ENCODE measurements at regions not wholly inside any gene's neighbourhood (a gene's known extent, or its start where the extent isn't known, plus 50 kb on each side); places are given as distances from the start of the nearest gene placed in this dataset.

DNA sequence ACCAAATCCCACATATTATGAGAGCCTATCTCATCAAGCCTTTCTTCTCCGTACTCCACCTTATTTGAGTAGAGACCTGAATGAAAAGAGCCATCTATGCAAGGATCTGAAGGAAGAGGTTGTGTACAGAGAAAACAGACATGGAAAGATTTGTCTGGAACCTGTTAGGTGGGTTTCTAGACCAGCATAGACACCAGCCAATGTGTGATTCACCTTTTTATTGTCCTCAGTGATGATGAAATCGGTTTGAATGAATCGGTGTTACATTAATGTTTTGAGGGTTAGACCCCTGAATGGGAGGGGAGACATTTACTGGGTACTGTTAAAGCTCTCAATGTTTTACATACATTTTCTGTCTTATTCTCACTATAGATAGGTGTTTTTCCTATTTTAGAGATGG lies 223.6 kb downstream of the NMUR2 start:
- Mint-ChIP-seq H3K27me3 (ENCODE audit: insufficient read depth, unreplicated experiment) (peaks cover 10% of the 10 kb centered on the region), H3K4me1 (ENCODE audit: insufficient read depth, unreplicated experiment) (no peaks in the 10 kb centered on the region), H3K4me3 (ENCODE audit: unreplicated experiment) (no peak overlapping the region), H3K36me3 (ENCODE audit: insufficient read depth, unreplicated experiment) (no peaks in the 10 kb centered on the region), H3K27ac (ENCODE audit: low read depth, unreplicated experiment) (no peak overlapping the region), H3K9me3 (ENCODE audit: unreplicated experiment) (peaks cover 6% of the 10 kb centered on the region)
- no TSS peak for BruUV-seq (replicated peaks)
- ChIA-PET POLR2A (interaction anchor here (0.5 kb wide), 1 partner anchor 10 kb away, joined by 3 read pairs; no protein-coding TSS in a partner anchor), CTCF (interaction anchor here (0.9 to 1.2 kb wide), 2 partner anchors 38 to 334 kb away, joined by 3 read pairs; no protein-coding TSS in a partner anchor)
- DNase-seq (ENCODE audit: unreplicated experiment): no peak
- intact Hi-C loops (cut with micrococcal nuclease): no loop called here
- TF ChIP-seq, protein P1, sequence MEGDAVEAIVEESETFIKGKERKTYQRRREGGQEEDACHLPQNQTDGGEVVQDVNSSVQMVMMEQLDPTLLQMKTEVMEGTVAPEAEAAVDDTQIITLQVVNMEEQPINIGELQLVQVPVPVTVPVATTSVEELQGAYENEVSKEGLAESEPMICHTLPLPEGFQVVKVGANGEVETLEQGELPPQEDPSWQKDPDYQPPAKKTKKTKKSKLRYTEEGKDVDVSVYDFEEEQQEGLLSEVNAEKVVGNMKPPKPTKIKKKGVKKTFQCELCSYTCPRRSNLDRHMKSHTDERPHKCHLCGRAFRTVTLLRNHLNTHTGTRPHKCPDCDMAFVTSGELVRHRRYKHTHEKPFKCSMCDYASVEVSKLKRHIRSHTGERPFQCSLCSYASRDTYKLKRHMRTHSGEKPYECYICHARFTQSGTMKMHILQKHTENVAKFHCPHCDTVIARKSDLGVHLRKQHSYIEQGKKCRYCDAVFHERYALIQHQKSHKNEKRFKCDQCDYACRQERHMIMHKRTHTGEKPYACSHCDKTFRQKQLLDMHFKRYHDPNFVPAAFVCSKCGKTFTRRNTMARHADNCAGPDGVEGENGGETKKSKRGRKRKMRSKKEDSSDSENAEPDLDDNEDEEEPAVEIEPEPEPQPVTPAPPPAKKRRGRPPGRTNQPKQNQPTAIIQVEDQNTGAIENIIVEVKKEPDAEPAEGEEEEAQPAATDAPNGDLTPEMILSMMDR (IDR thresholded peaks at IDR 0.05; ENCODE audit: unreplicated experiment): no peak

DNA sequence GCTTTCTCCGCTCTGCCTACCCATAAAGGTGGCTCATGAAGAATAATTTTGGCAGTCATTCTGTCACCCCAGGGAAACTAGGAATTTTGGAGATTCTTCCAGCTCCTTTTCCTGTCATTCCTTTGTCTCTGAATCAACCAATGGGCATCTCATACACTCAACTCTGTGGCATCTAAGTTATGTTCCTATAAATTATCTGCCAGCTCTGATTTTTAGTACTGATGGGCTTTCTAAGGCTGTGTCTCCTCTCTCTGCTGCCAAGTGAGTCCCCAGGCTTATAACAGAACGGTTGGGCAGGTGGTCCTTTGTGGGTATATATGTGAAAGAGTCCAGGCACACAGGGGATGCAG lies 226.8 kb downstream of the NMUR2 start:
- TF ChIP-seq, protein P1 (IDR thresholded peaks at IDR 0.05; ENCODE audit: unreplicated experiment): no peak
- H3K36me3 Mint-ChIP-seq (ENCODE audit: insufficient read depth, unreplicated experiment): no peaks in the 10 kb centered on the region
- H3K4me1 Mint-ChIP-seq (ENCODE audit: insufficient read depth, unreplicated experiment): no peaks in the 10 kb centered on the region
- BruUV-seq (replicated peaks): no TSS peak
- no peak overlapping the region for H3K27ac Mint-ChIP-seq (ENCODE audit: low read depth, unreplicated experiment)
- peaks cover 18% of the 10 kb centered on the region for H3K27me3 Mint-ChIP-seq (ENCODE audit: insufficient read depth, unreplicated experiment)
- ChIA-PET POLR2A (no interaction called here), CTCF (no interaction called here)
- no peak overlapping the region for H3K4me3 Mint-ChIP-seq (ENCODE audit: unreplicated experiment)
- DNase-seq (ENCODE audit: unreplicated experiment): no peak
- H3K9me3 Mint-ChIP-seq (ENCODE audit: unreplicated experiment): no peaks in the 10 kb centered on the region
- intact Hi-C loops (cut with micrococcal nuclease): no loop called here

DNA sequence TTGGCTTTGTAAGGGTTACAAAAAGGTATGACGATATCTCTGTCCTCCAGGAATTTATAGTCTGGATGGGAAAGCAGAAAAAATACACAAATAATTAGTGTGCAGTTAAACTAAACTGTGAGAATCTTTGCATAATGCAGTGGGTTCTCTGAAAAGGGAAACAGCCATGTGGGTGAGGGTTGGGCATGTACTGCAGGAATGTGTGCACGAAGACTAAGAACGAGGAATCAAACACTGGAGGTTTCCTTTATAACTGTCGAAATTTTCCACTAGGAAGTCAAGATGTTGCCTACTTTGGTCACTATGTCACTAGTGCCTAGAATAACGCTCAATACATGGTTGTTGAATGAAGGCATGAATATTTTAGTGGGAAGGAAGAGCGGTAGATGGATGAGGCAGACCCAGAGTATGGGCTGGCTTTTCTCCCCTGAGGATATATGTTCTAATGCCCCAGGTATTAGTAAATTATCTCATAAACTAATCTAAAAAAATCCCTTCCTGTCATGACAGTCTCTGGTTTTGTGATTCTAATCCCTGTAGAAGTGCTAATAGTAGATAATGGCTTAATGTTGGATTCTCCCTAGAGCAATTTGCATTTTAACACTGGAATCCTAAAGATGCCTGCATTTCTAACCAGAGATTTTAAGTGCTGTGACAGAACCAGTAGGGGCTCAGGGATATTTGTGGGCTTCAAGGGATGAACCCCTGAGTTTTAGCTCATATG lies 227.3 kb downstream of the NMUR2 start:
- POLR2A ChIA-PET: no interaction called here
- intact Hi-C loops (cut with micrococcal nuclease): no loop called here
- Mint-ChIP-seq H3K27me3 (ENCODE audit: insufficient read depth, unreplicated experiment) (peaks cover 23% of the 10 kb centered on the region), H3K9me3 (ENCODE audit: unreplicated experiment) (no peaks in the 10 kb centered on the region), H3K36me3 (ENCODE audit: insufficient read depth, unreplicated experiment) (no peaks in the 10 kb centered on the region), H3K4me3 (ENCODE audit: unreplicated experiment) (no peak overlapping the region), H3K4me1 (ENCODE audit: insufficient read depth, unreplicated experiment) (no peaks in the 10 kb centered on the region), H3K27ac (ENCODE audit: low read depth, unreplicated experiment) (no peak overlapping the region)
- TF ChIP-seq, protein P1 (IDR thresholded peaks at IDR 0.05; ENCODE audit: unreplicated experiment): no peak
- no TSS peak for BruUV-seq (replicated peaks)
- CTCF ChIA-PET: no interaction called here
- no peak for DNase-seq (ENCODE audit: unreplicated experiment)

DNA sequence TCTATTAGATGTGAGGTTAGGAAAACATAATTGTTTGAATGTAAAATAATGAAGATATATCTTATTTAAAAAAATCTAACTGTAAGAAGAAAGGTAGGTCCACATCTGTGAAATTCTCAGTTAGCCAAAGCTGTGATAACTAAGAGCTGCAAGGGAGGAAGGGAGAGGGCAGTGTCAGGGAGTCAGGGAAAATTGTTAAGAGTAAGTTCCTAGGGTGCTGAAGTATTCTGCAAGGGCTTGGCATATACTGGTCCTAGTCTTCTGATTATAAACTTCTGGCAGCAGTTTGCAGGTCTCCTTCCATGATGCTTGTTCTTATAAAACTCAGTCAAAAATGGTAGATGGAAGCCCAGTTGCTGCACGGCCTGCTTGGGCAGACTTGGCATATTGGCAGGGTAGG lies 233.2 kb downstream of the NMUR2 start:
- intact Hi-C loops (cut with micrococcal nuclease): no loop called here
- no peak for DNase-seq (ENCODE audit: unreplicated experiment)
- BruUV-seq (replicated peaks): no TSS peak
- Mint-ChIP-seq H3K4me3 (ENCODE audit: unreplicated experiment) (no peak overlapping the region), H3K4me1 (ENCODE audit: insufficient read depth, unreplicated experiment) (no peaks in the 10 kb centered on the region), H3K27me3 (ENCODE audit: insufficient read depth, unreplicated experiment) (peaks cover 52% of the 10 kb centered on the region), H3K36me3 (ENCODE audit: insufficient read depth, unreplicated experiment) (no peaks in the 10 kb centered on the region), H3K27ac (ENCODE audit: low read depth, unreplicated experiment) (no peak overlapping the region), H3K9me3 (ENCODE audit: unreplicated experiment) (no peaks in the 10 kb centered on the region)
- TF ChIP-seq, protein P1 (IDR thresholded peaks at IDR 0.05; ENCODE audit: unreplicated experiment): no peak
- CTCF ChIA-PET: interaction anchor here (0.9 to 4.5 kb wide), 4 partner anchors 29 to 346 kb away, joined by 3 to 32 read pairs (median 5); no protein-coding TSS in a partner anchor
- POLR2A ChIA-PET: interaction anchor here (0.7 kb wide), 1 partner anchor 29 kb away, joined by 3 read pairs; no protein-coding TSS in a partner anchor

Measured in MCF 10A (cell line).